AML-193 (cell line): ENCODE measurements at regions not wholly inside any gene's neighbourhood (a gene's known extent, or its start where the extent isn't known, plus 50 kb on each side); places are given as distances from the start of the nearest gene placed in this dataset.
"Not testable (repeated sequence)": the region's sequence is repeated elsewhere in the genome, so short reads cannot be mapped to it uniquely, and the experiment has no call there.

ENCODE experiments used
- DNase-seq, 2 experiments: peaks; one replicate each; lab custom pipeline; 2025; lab: John Stamatoyannopoulos, UW

DNA sequence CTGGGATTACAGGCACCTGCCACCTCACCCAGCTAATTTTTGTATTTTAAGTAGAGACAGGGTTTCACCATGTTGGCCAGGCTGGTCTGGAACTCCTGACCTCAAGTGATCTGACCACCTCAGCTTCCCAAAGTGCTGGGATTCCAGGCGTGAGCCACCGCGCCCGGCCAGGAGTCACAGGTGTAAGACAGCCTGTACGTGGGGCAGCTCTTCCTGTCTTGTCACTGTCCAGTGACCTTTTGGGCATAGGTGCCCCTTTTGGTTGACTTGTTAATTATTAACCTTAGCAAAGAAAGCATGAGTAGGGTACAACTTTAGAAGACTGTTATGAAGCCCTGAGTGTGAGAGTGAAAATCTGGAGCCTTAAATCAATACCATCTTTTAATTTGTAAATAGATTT is 703.7 kb upstream of the SOX11 start:
- DNase-seq = not testable (repeated sequence)

DNA sequence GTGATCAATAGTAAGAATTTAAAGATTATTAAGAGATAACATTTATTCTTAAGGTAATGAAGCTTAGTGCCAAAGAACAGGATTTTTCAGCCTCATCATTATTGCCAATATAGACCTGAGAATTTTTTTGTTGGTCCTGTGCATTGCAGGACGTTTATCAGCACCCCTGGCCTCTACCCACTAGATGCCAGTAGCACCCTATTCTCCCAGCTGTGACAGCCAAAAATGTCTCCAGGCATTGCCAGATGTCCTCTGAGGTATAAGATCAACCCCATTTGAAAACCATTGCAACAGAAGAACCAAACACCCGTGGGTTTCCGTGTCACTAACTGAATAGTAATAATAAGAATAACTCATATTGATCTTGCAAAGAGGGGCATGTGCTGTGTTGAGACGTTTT is 700.0 kb upstream of the SOX11 start:
- no peak for DNase-seq

GRCh38 chr2:4995466-4995865 is 696.7 kb upstream of the SOX11 start:
- DNase-seq = no peak

DNA sequence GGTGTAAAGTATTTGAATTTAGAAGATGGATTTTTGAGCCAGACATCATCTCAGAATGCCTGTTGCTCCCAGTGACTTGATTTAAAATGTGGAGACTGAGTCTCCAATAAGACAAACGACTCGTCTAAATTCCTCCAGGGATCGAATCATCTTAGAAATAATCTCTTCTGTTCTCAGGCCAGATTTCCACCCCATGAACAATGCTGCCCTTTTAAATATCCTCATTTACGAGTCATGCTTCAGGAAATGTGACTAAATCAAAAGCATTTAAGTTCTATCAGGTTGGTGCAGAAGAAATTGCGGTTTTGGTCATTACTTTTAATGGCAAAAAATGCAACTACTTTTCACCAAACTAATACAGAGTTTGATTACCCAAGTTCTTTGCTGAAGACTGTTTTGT is 684.6 kb upstream of the SOX11 start:
- DNase-seq = no peak

GRCh38 chr2:5019324-5019723 is 672.9 kb upstream of the SOX11 start:
- DNase-seq = no peak

- DNase-seq = no peak
Measured at GRCh38 chr2:5020116-5020875, 671.9 kb upstream of the SOX11 start.

- DNase-seq = no peak
Measured at GRCh38 chr2:5021136-5021535, 671.0 kb upstream of the SOX11 start.

GRCh38 chr2:5022061-5022460 is 670.1 kb upstream of the SOX11 start:
- DNase-seq = no peak

- DNase-seq = not testable (repeated sequence)
Measured at GRCh38 chr2:5022708-5023635, 669.2 kb upstream of the SOX11 start.

DNA sequence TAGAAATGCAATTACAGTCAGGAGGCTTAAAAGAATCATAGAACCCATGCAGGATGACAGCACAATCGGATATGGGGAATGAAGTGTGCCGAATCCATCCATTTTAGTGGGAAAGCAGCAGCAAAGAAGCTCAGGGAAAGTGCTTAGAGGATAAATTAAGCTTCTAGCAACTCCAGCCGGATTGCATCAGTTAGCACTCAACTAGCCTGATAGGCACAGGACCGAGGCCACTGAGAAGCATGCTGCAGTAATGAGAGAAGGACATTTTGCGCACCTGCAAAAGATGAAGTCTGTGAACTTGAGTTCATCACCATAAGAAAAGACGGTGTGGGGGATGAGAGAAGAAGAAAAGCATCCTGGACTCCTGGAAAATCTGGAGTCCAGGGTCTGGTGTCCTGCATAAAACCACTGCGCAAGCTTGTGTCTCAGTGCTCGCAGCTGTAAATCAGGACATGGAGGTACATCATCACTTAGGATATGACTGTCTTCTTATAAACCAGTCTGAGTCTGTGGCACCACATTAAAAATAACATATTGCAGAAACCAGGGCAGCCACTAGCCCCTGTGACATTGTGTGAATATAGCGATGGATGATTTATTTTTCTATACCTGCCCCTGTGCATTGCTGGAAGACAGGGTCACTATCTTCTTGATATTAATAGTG is 665.5 kb upstream of the SOX11 start:
- no peak for DNase-seq

DNA sequence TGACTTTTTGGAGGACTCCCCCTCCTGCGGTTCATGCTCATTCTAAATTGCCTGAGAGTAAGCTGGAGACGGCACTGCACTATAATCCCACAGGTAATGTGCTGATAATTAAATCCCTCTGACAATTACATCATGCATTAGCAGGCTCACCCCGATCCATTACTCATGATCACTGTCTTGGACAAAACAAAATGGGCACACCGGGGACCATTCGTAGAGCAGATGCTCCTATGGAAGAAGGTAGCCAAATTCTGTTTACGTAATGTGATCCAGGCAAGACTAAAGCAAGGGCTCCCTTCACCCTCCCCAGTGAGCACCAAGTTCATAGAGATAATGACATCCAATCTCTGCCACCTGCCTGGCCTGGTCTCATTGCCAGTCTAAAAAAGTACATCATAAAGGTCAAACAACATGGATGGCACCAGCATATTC is 657.1 kb upstream of the SOX11 start:
- no peak for DNase-seq

DNA sequence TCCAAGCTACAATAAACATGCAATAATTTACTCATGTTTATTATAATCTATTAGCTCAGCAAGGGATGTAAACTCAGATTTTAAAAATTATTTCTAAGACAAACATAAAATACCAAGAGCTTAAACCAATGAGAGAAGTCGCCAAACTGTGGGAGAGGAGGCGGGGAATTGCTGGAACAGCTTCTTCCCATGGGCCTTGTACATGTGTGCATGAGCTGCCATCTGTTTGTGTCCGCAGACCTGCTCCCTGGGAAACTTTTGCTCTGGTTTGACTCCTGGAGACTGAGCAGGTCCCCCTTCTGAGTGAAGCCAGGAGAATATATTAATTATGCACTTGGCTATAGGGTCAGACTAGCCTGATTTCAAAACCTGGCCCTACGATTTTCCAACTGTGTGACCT is 655.9 kb upstream of the SOX11 start:
- no peak for DNase-seq

- DNase-seq = no peak
Measured at GRCh38 chr2:5039241-5039975, 652.8 kb upstream of the SOX11 start.

DNA sequence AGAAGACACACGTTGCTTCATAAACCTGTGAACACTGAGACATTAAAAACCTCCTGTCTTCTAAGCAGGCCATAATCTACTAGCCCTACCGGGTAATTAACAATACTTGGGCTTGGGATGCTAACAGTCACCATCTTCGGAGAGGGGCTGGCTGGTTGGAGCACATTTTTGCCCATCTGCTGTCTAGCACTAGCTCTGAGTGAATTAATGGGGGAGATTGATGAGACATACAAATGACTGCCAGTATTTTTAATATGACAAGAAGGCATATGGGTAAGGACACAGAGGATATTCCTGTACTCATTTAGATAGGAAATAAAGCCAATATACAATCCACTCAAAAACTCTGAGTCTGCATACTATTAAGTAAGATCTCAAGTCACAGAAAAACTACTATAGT is 651.6 kb upstream of the SOX11 start:
- no peak for DNase-seq

DNA sequence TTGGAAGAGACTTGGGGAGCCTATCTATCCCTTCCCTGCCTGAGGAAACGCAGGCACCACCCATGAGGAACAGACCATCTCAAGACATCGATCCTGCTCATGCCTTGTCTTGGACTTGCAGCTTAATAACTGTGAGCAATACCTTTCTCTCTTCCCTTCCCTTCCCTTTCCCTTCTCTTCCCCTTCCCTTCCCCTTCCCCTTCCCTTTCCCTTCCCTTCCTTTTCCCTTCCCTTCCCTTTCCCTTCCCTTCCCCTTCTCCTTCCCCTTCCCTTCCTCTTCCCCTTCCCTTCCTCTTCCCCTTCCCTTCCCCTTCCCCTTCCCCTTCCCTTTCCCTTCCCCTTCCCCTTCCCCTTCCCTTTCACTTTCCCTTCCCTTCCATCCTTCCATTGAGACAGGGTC is 650.7 kb upstream of the SOX11 start:
- no peak for DNase-seq

DNA sequence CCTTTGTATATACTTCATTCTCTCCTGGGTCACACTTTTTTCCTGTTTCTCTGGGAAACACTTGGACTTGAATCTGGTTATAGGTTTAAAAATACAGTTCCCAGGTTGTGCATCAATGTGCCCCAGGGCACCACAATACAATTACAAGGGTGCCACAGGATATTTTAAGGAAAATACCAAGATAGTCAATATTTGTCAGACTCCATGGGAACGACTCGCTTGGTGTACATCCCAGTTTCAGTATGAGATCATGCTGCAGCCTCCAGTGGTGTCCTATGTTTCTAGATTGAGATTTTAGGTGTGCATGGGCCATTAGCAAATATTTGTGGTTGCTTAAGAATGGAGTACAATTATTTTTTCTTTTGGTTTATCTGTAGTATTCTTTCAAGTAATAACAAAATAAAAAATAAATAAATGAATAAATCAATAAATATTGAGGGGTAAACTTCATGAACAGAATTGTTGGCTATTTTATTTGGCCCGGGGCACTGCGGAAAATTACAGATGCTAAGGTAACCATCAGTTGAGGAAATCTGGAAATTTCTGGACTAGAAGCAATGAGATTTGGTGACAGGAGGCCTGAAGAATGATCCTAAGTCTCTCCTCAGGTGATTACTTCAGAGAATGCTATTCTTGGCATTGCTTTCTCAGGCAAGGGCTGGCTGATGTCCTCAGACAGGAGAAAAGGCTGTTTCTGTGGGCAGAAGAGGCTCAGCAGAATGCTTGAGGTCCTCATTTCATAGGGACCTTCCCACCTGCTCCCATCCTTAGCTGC is 649.3 kb upstream of the SOX11 start:
- DNase-seq = no peak

DNA sequence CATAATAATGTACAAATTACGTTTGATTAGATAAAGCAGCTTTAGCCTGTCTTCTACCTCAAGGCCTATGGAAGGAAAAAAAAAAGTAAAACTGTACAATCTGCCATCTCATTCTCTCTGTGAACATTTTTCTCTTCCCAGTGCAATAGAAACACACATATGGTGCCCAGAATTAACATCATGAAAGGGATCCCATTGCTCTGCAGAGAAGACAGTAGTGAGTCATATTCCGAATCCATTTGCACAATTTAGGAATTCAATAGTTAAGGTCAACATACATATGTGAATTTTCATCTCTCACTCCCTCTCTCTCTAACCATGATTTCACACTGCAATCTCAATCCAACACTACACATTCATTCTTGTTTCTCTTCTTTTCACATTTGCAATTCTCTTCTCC is 640.9 kb upstream of the SOX11 start:
- DNase-seq = no peak

GRCh38 chr2:5052905-5053304 is 639.3 kb upstream of the SOX11 start:
- DNase-seq = no peak

- no peak for DNase-seq
Measured at GRCh38 chr2:5057891-5058351, 634.3 kb upstream of the SOX11 start.

- no peak for DNase-seq
Measured at GRCh38 chr2:5060956-5061355, 631.2 kb upstream of the SOX11 start.

- DNase-seq = no peak
Measured at GRCh38 chr2:5064687-5065086, 627.5 kb upstream of the SOX11 start.
